Stimulated activated CD4-positive, alpha-beta T cell treated with anti-CD3 and anti-CD28 coated beads, TNF-alpha, amount 100 ng/mL, for 24 hours (primary cell): ENCODE measurements at regions not wholly inside any gene's neighbourhood (a gene's known extent, or its start where the extent isn't known, plus 50 kb on each side); places are given as distances from the start of the nearest gene placed in this dataset.

Experiments used
- DNase-seq, 3 experiments: peaks; one replicate each; pipeline ENCODE4 v3.0.0-alpha.2; 2020; ENCODE audit warnings: low read depth in 3 of 3

GRCh38 chr21:43317959-43318358, 109.0 kb downstream of the SIK1 start:
- no peak for DNase-seq

GRCh38 chr21:43317254-43317748, 109.6 kb downstream of the SIK1 start:
- DNase-seq: no peak

GRCh38 chr21:43316156-43316845, 110.6 kb downstream of the SIK1 start:
- DNase-seq: no peak

- DNase-seq: no peak
Measured at GRCh38 chr21:43315244-43316137, 111.4 kb downstream of the SIK1 start.

- no peak for DNase-seq
Measured at GRCh38 chr21:43313939-43314405, 113.0 kb downstream of the SIK1 start.

DNA sequence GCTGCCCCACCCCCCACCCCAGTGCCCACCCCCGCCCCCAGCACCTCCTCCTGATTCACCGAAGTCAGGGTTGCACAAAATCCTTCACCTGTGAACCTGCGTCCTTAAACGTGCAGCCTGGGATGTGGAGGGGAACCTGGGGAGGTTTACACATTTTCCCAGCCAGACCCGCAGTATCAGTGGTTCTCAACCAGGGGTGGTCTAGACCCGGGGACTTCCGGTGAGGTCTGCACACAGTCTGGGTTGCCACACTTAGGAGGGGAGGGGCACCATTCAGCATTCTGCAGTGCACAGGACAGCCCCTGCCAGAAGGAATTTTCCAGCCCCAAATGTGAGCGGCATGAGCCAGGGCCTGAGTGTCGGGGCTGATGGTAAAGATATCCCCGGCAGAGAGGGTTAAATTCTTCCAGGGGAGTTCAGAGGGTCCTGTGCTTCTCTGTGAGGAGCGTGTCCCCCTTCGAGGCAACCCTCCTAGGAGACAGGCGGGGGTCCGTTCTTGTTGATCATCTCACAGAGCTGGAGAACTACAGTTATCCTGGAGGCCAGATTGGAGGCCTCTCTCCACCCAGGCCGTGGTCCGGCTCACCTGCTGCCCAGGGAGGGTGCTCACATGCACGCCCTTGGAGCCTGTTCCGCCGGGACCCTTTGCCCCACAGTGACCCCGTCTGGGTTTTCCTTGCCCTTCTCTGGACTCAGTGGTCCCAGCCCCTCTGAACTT, 113.6 kb downstream of the SIK1 start:
- no peak for DNase-seq

DNA sequence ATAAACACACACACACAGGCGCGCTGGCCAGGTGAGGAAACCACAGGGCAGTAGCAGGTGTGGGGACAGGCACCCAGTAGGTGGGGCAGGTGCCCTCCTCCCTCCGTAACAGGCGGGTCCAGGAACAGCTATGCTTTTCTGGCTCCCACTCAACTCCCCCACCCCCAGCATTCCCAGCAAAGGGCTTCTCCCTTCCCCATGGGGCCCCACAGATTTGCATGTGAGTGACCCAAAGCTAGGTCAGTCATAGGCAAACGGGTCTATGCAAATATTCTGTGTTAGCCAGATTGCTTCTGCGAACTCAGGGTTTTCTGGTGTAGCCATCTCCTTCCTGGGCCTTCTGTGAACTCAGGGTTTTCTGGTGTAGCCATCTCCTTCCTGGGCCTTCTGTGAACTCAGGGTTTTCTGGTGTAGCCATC, 114.2 kb downstream of the SIK1 start:
- DNase-seq: no peak

DNA sequence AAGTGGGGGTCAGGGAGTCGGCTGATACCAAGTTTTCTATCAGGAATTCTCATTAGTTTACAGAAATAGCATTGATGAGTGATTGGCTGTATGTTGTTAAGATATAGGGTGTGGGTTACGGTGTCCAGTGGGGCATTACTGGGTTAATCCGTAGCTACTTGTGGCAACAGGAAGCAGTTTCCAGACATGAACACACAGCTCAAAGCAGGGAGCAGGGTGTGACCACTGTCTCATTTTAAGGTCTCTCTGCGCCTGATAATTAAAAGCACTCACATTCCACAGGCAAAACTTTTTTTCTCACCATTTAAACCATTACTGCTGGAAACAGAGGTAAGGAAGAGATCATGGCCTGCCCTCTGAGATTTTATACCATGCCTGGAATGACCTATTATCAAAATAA, 114.9 kb downstream of the SIK1 start:
- no peak for DNase-seq

- DNase-seq: no peak
Measured at GRCh38 chr21:43311301-43311817, 115.6 kb downstream of the SIK1 start.

GRCh38 chr21:43308815-43309283, 118.1 kb downstream of the SIK1 start:
- no peak for DNase-seq

DNA sequence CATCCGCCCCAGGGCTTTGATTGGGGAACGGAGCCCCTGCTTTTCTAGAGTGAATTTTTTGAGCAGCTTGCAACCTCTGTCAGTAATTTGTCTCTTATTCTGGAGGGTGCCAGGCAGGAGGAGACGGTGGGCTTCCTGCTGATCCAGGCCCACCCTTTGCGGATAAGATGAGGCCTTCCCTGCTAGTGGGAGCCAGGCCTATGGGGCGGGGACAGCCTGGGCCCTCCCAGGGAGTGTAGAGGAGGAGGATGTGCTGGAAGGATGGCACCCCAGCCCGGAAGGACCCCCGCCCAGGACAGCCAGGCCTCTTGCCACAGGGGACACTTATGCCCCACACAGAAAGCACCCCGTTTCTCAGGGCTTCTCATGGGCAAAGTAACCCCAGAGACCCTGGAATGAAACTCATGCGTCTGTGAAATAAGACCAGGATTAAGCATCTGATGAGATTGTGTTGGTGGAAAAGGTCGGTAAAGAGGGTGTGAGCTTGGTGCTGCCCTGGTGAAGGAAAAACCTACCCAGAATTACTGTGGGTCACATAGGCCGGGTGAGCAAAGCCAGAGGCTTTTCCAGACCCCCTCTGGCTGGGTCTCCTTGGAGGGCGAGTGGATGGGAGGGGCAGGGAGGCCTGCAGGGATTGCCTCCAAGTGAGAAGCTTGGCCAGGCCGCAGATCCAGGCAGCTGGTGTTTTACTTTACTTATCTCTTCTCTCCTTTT, 118.7 kb downstream of the SIK1 start:
- no peak for DNase-seq

DNA sequence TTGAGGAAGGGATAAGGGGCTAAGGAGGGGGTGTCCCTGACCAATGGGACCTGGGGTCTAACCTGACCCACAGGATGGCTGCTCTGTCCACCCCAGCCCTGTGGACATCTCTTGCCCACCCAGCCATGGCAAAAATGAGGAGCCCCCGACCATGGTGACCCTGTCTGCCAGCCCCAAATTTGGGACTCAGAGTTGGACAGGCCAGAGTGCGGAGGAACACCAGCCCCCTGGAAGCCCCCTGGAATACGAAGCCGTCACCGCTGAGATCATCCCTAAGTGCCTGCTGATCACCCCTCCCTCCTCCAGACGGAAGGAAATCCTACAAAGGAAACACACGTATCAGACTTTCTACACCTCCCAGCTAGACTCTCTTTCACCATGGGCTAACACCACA, 119.3 kb downstream of the SIK1 start:
- DNase-seq: no peak

- peak in 1 of 3 experiments; percentile 11 for DNase-seq
Measured at GRCh38 chr21:43306911-43307676, 119.8 kb downstream of the SIK1 start.

DNA sequence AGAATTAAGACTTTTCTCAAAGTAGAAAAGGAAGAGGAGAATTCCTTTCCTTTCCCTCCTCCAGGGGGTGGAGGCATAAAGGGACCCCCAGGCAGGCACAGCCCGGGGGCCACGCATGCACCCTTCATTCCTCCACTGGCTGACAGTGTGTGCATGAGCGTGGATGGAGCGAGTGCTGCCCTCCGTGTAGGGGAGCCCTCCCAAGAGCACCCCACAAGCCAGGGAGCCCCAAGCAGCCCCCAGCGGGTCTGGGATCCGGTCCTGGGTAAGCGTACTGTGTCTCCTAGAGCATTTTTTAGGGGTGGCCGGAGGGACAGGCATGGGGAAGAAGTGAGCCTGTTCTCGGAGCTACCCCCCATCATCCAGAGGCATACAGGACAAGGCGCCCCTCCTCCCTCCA, 120.5 kb downstream of the SIK1 start:
- no peak for DNase-seq

- no peak for DNase-seq
Measured at GRCh38 chr21:43305811-43306311, 121.1 kb downstream of the SIK1 start.

GRCh38 chr21:43305336-43305665, 121.6 kb downstream of the SIK1 start:
- no peak for DNase-seq

DNA sequence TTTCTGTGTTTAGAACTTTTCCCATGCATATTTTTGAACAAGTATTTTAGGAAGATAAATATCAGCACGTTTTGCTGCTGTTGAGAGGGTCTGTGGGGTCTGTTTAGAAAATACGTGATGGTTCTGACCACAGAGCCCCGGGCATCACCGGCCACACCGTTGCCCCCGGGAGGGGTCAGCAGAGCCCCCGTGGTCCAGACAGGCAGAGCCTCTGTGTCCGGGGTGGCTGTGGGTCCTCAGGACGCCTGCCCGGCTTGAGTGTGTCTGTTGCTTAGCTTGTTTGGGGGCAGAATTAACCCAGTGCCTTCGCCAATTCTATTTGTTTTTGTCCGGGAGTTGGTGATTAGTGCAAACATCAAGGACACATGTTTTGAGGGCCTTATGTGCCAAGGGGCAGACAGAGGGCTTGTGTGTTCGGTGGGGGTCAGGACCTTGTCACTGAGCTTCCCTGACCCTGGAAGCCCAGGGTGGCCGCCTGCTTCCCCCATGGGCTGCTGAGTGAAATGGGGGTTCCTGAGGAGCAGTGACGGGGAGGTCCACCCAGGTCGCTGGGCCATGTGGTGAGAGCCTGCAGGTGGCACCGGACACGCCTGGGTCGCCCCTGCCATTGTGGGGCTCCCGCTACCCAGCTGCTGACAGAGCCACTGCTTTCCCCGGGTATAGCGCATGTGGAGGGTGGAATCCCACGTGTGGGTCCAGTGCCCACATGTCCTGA, 122.2 kb downstream of the SIK1 start:
- DNase-seq: no peak

DNA sequence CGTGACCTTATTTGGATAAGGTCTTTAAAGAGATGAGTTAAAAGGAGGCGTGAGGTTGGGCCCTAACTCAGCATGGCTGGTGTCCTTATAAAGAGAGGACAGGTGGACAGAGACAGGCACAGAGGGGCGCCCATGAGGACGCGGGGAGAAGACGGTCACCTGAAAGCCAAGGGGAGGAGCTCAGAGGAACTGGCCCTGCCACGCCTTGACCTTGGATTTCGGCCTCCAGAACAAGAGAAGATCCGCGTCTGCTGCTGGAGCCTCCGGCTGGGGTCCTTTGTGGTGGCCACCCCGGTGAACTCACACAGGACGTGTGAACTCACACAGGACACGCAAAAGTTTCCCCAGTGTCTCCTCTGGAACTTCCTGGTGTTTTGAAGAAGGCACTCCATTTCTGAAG, 122.7 kb downstream of the SIK1 start:
- DNase-seq: no peak

- no peak for DNase-seq
Measured at GRCh38 chr21:43303275-43304178, 123.4 kb downstream of the SIK1 start.
